ENCODE measurements at regions not wholly inside any gene's neighbourhood (a gene's known extent, or its start where the extent isn't known, plus 50 kb on each side); places are given as distances from the start of the nearest gene placed in this dataset.

- TF ChIP-seq POLR2A (IDR thresholded peaks at IDR 0.05; ENCODE audit: low read depth, low read length) (no peak), TAF1 (IDR thresholded peaks at IDR 0.05; ENCODE audit: borderline replicate concordance, low read depth, low read length) (no peak)
Observed at GRCh38 chr9:36501727-36502126, 71.0 kb upstream of the MELK start.

Data from GM12892 (cell line).